HepG2 (cell line): ENCODE measurements at regions not wholly inside any gene's neighbourhood (a gene's known extent, or its start where the extent isn't known, plus 50 kb on each side); places are given as distances from the start of the nearest gene placed in this dataset.

Experiments
- ATAC-seq: fragments of 200-7000 bp; cut with Tn5 transposase; 3 replicates; pipeline ENCODE4 v1.9.1; 2020; ENCODE audit warnings: mild to moderate bottlenecking, moderate library complexity
- BruUV-seq: library from RNA; stranded (reverse); fragments of 400-500 nt; replicated peaks from 2 replicates; lab custom pipeline; 2021; lab: Mats Ljungman, UMichigan
- CTCF ChIA-PET: fragments of 300-600 bp; formaldehyde crosslinking; extraction: SDS; loops from one replicate; lab custom pipeline; 2021; ENCODE audit warnings: low total read pairs, inconsistent platforms, low intra/inter-chr PET ratio; lab: Yijun Ruan, JAX
- POLR2A ChIA-PET: fragments of 350-600 bp; sonication (Branson Sonifier 250); formaldehyde crosslinking; loops from one replicate; lab custom pipeline; 2020; ENCODE audit warnings: antibody characterized with exemption, inconsistent platforms; lab: Yijun Ruan, JAX
- DNase-seq: peaks from one replicate; pipeline ENCODE4 v3.0.0-alpha.2; 2015; ENCODE audit warnings: low spot score
- FAIRE-seq: peaks from 3 replicates; lab custom pipeline; 2011; peaks lifted over from hg19 to GRCh38; lab: Jason Lieb, UNC
- H2AFZ ChIP-seq: one replicate; pipeline ENCODE4 v1.6.1; 2011; ENCODE audit warnings: low read length, inconsistent platforms
- H3K27ac ChIP-seq: fragments of 300-600 bp; 3 replicates; pipeline ENCODE4 v1.8.0; 2011; ENCODE audit warnings: mixed run types, mild to moderate bottlenecking, mixed read lengths, low read length, inconsistent platforms; ENCODE audit not compliant: insufficient read depth; ENCODE audit errors: extremely low read length
- H3K27me3 ChIP-seq, 2 experiments: fragments of 200-600 bp in 1 of 2; 2 replicates in 1 of 2; 3 replicates in 1 of 2; pipeline versions ENCODE4 v1.6.0 to v1.8.0; 2011; ENCODE audit warnings: low read length in 2 of 2, mild to moderate bottlenecking in 2 of 2, moderate library complexity in 2 of 2, inconsistent platforms in 1 of 2; ENCODE audit not compliant: insufficient read depth in 2 of 2, control insufficient read depth in 1 of 2
- H3K36me3 ChIP-seq, 2 experiments: fragments of 200-600 bp in 1 of 2; replicated peaks in 1 of 2; 2 replicates in 1 of 2; 3 replicates in 1 of 2; pipeline versions ENCODE4 v1.5.1 to v1.8.0; 2011; ENCODE audit warnings: low read length in 2 of 2, inconsistent platforms in 1 of 2; ENCODE audit not compliant: insufficient read depth in 2 of 2, control insufficient read depth in 1 of 2
- H3K4me1 ChIP-seq: 2 replicates; pipeline ENCODE4 v1.5.1; 2012; ENCODE audit warnings: low read length, inconsistent platforms; ENCODE audit not compliant: insufficient read depth
- H3K4me2 ChIP-seq: 2 replicates; pipeline ENCODE4 v1.6.0; 2011; ENCODE audit warnings: low read depth, low read length, inconsistent platforms
- H3K4me3 ChIP-seq, 3 experiments: fragments of 200-600 bp in 1 of 3; sonication (generic), shearing (Covaris generic) in 1 of 3; replicated peaks in 1 of 3; 2 replicates each; pipeline ENCODE4 v1.5.1; 2011 to 2016; ENCODE audit warnings: low read length in 3 of 3, inconsistent platforms in 2 of 3, low read depth in 2 of 3, mild to moderate bottlenecking in 2 of 3, control low read depth in 1 of 3, mixed read lengths in 1 of 3; ENCODE audit not compliant: insufficient read depth in 1 of 3
- H3K79me2 ChIP-seq: one replicate; pipeline ENCODE4 v1.6.1; 2011; ENCODE audit warnings: low read length, inconsistent platforms; ENCODE audit not compliant: insufficient read depth
- H3K9ac ChIP-seq: 2 replicates; pipeline ENCODE4 v1.6.0; 2011; ENCODE audit warnings: mild to moderate bottlenecking, low read depth, low read length, inconsistent platforms; ENCODE audit not compliant: insufficient read depth
- H3K9me3 ChIP-seq: 2 replicates; pipeline ENCODE4 v1.5.1; 2012; ENCODE audit warnings: mild to moderate bottlenecking, low read length
- H4K20me1 ChIP-seq: 2 replicates; pipeline ENCODE4 v1.6.0; 2011; ENCODE audit warnings: inconsistent platforms, mild to moderate bottlenecking, low read length, moderate library complexity; ENCODE audit not compliant: insufficient read depth
- ASH2L ChIP-seq: fragments of 300-600, 200-600 bp; sonication (generic); IDR thresholded peaks from 2 replicates; pipeline ENCODE4 v1.7.0; 2017; ENCODE audit warnings: low read depth, mild to moderate bottlenecking, moderate library complexity, mixed read lengths, low read length; ENCODE audit not compliant: insufficient read length
- ELF1 ChIP-seq: sonication (generic); formaldehyde crosslinking; IDR thresholded peaks from 2 replicates; pipeline ENCODE4 v1.4.0; 2020; ENCODE audit warnings: missing genetic modification reagents
- FOSL1 ChIP-seq: sonication (generic); formaldehyde crosslinking; IDR thresholded peaks from 2 replicates; pipeline ENCODE4 v1.9.0; 2021; ENCODE audit warnings: missing genetic modification reagents, borderline replicate concordance
- HNF4A ChIP-seq: sonication (generic); formaldehyde crosslinking; IDR thresholded peaks from 2 replicates; pipeline ENCODE4 v1.4.0; 2020; ENCODE audit warnings: missing genetic modification reagents
- JDP2 ChIP-seq: sonication (generic); formaldehyde crosslinking; IDR thresholded peaks from 2 replicates; pipeline ENCODE4 v1.8.1; 2022; ENCODE audit warnings: missing genetic modification reagents, borderline replicate concordance
- KDM2A ChIP-seq: sonication (generic); formaldehyde crosslinking; IDR thresholded peaks from 2 replicates; pipeline ENCODE4 v1.4.0; 2020; ENCODE audit warnings: low read depth, missing genetic modification reagents, borderline replicate concordance
- KLF13 ChIP-seq: sonication (generic); formaldehyde crosslinking; IDR thresholded peaks from 2 replicates; pipeline ENCODE4 v1.4.0; 2020; ENCODE audit warnings: mild to moderate bottlenecking, missing genetic modification reagents
- SRY ChIP-seq: sonication (generic); formaldehyde crosslinking; IDR thresholded peaks from 2 replicates; pipeline ENCODE4 v1.8.0; 2022; ENCODE audit warnings: mild to moderate bottlenecking, missing genetic modification reagents
- THRA ChIP-seq: sonication (generic); formaldehyde crosslinking; IDR thresholded peaks from 2 replicates; pipeline ENCODE4 v1.4.0; 2020; ENCODE audit warnings: missing genetic modification reagents, borderline replicate concordance
- ZBTB21 ChIP-seq: sonication (generic); formaldehyde crosslinking; IDR thresholded peaks from 2 replicates; pipeline ENCODE4 v1.4.0; 2020; ENCODE audit warnings: missing genetic modification reagents
- ZFYVE20 ChIP-seq: sonication (generic); formaldehyde crosslinking; IDR thresholded peaks from 2 replicates; pipeline ENCODE4 v1.8.0; 2023; ENCODE audit warnings: low read depth, mild to moderate bottlenecking, moderate library complexity, missing genetic modification reagents, borderline replicate concordance
- ZNF33A ChIP-seq: sonication (generic); formaldehyde crosslinking; IDR thresholded peaks from 2 replicates; pipeline ENCODE4 v1.5.1; 2020; ENCODE audit warnings: missing genetic modification reagents, mild to moderate bottlenecking, moderate library complexity, borderline replicate concordance
- ZNF350 ChIP-seq: sonication (generic); formaldehyde crosslinking; IDR thresholded peaks from 2 replicates; pipeline ENCODE4 v1.4.0; 2020; ENCODE audit warnings: mild to moderate bottlenecking, low read depth, missing genetic modification reagents, borderline replicate concordance
- ZNF597 ChIP-seq: sonication (generic); formaldehyde crosslinking; IDR thresholded peaks from 2 replicates; pipeline ENCODE4 v1.5.0; 2020; ENCODE audit warnings: missing genetic modification reagents
- ZNF766 ChIP-seq: sonication (generic); formaldehyde crosslinking; IDR thresholded peaks from 2 replicates; pipeline ENCODE4 v1.5.0; 2020; ENCODE audit warnings: missing genetic modification reagents, borderline replicate concordance
- ZNF841 ChIP-seq: sonication (generic); formaldehyde crosslinking; IDR thresholded peaks from 2 replicates; pipeline ENCODE4 v1.8.1; 2023; ENCODE audit warnings: missing genetic modification reagents, borderline replicate concordance
- WGBS: methylation state at CpG from one replicate; pipeline ENCODE4 v1.1.6; 2017; ENCODE audit warnings: low lambda C conversion rate; 5-methylcytosine and 5-hydroxymethylcytosine counted together
- in situ Hi-C: cut with HindIII; loops from 2 replicates; pipeline ENCODE4 v1.10.0; 2017; ENCODE audit warnings: low pct_unique_long_range_greater_than_20kb; ENCODE audit not compliant: extremely low pct_ligation_motif_present
- intact Hi-C: fragments of 100-400 bp; cut with micrococcal nuclease; formaldehyde crosslinking; loops from one replicate; pipeline ENCODE4 v1.10.0; 2022; ENCODE audit not compliant: unreplicated experiment
- TF ChIP-seq, protein P1 (sequence below): sonication (generic); formaldehyde crosslinking; IDR thresholded peaks from 2 replicates; pipeline ENCODE4 v1.8.0; 2022; ENCODE audit warnings: mild to moderate bottlenecking, missing genetic modification reagents, moderate library complexity
- TF ChIP-seq, protein P2 (sequence below): sonication (generic); formaldehyde crosslinking; IDR thresholded peaks from 2 replicates; pipeline ENCODE4 v1.4.0; 2020; ENCODE audit warnings: mild to moderate bottlenecking, missing genetic modification reagents

DNA sequence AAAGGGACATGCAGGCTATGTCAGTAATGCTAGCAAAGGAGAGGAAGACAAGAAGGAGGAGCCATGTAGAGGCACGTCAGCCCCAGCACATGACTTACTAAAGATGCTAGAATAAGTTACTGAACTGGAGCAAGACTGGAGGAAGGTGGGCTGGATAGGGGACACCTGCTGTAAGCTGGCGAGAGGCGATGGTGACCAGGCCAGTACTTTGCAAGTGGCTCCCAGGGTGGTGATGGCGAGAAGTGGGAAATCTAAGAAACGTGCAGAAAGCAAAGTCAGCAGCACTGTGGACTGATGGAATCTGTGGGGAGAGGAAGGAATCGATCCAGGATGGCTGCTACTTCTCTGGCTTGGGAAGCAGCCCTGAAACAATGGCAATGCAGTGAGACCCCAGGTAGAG lies 617.1 kb upstream of the ADAMTS16 start:
- no peak overlapping the region for H2AFZ ChIP-seq
- BruUV-seq: no TSS peak
- ATAC-seq: no peak
- intact Hi-C loops: no loop called here
- in situ Hi-C loops: no loop called here
- H3K4me1 ChIP-seq: no peaks in the 10 kb centered on the region
- 6% methylated on average over 6 of the region's 6 CpGs for WGBS
- H3K36me3 ChIP-seq: no peaks in the 10 kb centered on the region
- POLR2A ChIA-PET: no interaction called here
- CTCF ChIA-PET: no interaction called here
- no peak for DNase-seq
- no peak for FAIRE-seq
- no peak overlapping the region for H3K4me2 ChIP-seq
- no peak overlapping the region for H3K9ac ChIP-seq
- no peak overlapping the region for H3K27ac ChIP-seq
- H4K20me1 ChIP-seq: no peaks in the 10 kb centered on the region
- H3K9me3 ChIP-seq: peaks cover 25% of the 10 kb centered on the region; the same call in 1 of the 2 replicates
- TF ChIP-seq ZNF350 (CRISPR knock-in tag) (no peak), ZBTB21 (CRISPR knock-in tag) (no peak), THRA (CRISPR knock-in tag) (no peak), SRY (no peak), FOSL1 (CRISPR knock-in tag) (no peak), JDP2 (CRISPR knock-in tag) (no peak), ZNF841 (CRISPR knock-in tag) (no peak), ZFYVE20 (CRISPR knock-in tag) (no peak), ZNF766 (no peak), ZNF597 (no peak), KLF13 (CRISPR knock-in tag) (no peak), ELF1 (CRISPR knock-in tag) (no peak), HNF4A (CRISPR knock-in tag) (no peak), ZNF33A (no peak), KDM2A (CRISPR knock-in tag) (no peak), ASH2L (no peak)
- TF ChIP-seq, protein P1, sequence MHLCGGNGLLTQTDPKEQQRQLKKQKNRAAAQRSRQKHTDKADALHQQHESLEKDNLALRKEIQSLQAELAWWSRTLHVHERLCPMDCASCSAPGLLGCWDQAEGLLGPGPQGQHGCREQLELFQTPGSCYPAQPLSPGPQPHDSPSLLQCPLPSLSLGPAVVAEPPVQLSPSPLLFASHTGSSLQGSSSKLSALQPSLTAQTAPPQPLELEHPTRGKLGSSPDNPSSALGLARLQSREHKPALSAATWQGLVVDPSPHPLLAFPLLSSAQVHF (CRISPR knock-in tag): no peak
- TF ChIP-seq, protein P2, sequence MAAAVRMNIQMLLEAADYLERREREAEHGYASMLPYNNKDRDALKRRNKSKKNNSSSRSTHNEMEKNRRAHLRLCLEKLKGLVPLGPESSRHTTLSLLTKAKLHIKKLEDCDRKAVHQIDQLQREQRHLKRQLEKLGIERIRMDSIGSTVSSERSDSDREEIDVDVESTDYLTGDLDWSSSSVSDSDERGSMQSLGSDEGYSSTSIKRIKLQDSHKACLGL (CRISPR knock-in tag): no peak
- H3K4me3 ChIP-seq: no peak overlapping the region
- no peaks in the 10 kb centered on the region for H3K79me2 ChIP-seq
- H3K27me3 ChIP-seq: no peaks in the 10 kb centered on the region
